ENCODE measurements at regions not wholly inside any gene's neighbourhood (a gene's known extent, or its start where the extent isn't known, plus 50 kb on each side); places are given as distances from the start of the nearest gene placed in this dataset.

- no peak overlapping the region for H3K27ac ChIP-seq
- no peaks in the 10 kb centered on the region for H3K9me3 ChIP-seq
- H3K27me3 ChIP-seq, result no peaks in the 10 kb centered on the region
- no peak for DNase-seq
- no peak overlapping the region for H3K4me3 ChIP-seq
- intact Hi-C loops (cut with DNase I; ENCODE audit: low total_unique reads), result no loop called here
- no peaks in the 10 kb centered on the region for H3K36me3 ChIP-seq
- H3K4me1 ChIP-seq, result no peaks in the 10 kb centered on the region
- TF ChIP-seq CTCF (IDR thresholded peaks at IDR 0.05), result no peak
- TF ChIP-seq POLR2A (IDR thresholded peaks at IDR 0.05), result no peak
These were observed 100.4 kb upstream of the FIGN start for GRCh38 chr2:163836167-163836566.

- Histone ChIP-seq H3K9me3 (no peaks in the 10 kb centered on the region), H3K4me3 (no peak overlapping the region), H3K27ac (no peak overlapping the region), H3K36me3 (no peaks in the 10 kb centered on the region), H3K4me1 (no peaks in the 10 kb centered on the region), H3K27me3 (no peaks in the 10 kb centered on the region)
- DNase-seq, result no peak
- TF ChIP-seq POLR2A (IDR thresholded peaks at IDR 0.05), result no peak
- no peak for TF ChIP-seq CTCF (IDR thresholded peaks at IDR 0.05)
- intact Hi-C loops (cut with DNase I; ENCODE audit: low total_unique reads), result no loop called here
These were observed 99.0 kb upstream of the FIGN start for GRCh38 chr2:163834841-163835240.

- H3K4me3 ChIP-seq, result no peak overlapping the region
- intact Hi-C loops (cut with DNase I; ENCODE audit: low total_unique reads), result no loop called here
- no peaks in the 10 kb centered on the region for H3K9me3 ChIP-seq
- H3K27me3 ChIP-seq, result no peaks in the 10 kb centered on the region
- TF ChIP-seq CTCF (IDR thresholded peaks at IDR 0.05) (no peak), POLR2A (IDR thresholded peaks at IDR 0.05) (no peak)
- no peak for DNase-seq
- H3K27ac ChIP-seq, result no peak overlapping the region
- H3K4me1 ChIP-seq, result no peaks in the 10 kb centered on the region
- no peaks in the 10 kb centered on the region for H3K36me3 ChIP-seq
These were observed 98.4 kb upstream of the FIGN start for GRCh38 chr2:163834221-163834620.

- no peak for DNase-seq
- intact Hi-C loops (cut with DNase I; ENCODE audit: low total_unique reads), result no loop called here
- H3K27me3 ChIP-seq, result no peaks in the 10 kb centered on the region
- no peaks in the 10 kb centered on the region for H3K36me3 ChIP-seq
- TF ChIP-seq POLR2A (IDR thresholded peaks at IDR 0.05) (no peak), CTCF (IDR thresholded peaks at IDR 0.05) (no peak)
- H3K27ac ChIP-seq, result no peak overlapping the region
- no peak overlapping the region for H3K4me3 ChIP-seq
- H3K9me3 ChIP-seq, result no peaks in the 10 kb centered on the region
- no peaks in the 10 kb centered on the region for H3K4me1 ChIP-seq
These were observed 93.0 kb upstream of the FIGN start for GRCh38 chr2:163828771-163829170.

GRCh38 chr2:163822033-163822432 is 86.2 kb upstream of the FIGN start:
- Histone ChIP-seq H3K27ac (no peak overlapping the region), H3K4me3 (no peak overlapping the region), H3K27me3 (no peaks in the 10 kb centered on the region), H3K9me3 (no peaks in the 10 kb centered on the region), H3K4me1 (no peaks in the 10 kb centered on the region), H3K36me3 (no peaks in the 10 kb centered on the region)
- TF ChIP-seq POLR2A (IDR thresholded peaks at IDR 0.05) (no peak), CTCF (IDR thresholded peaks at IDR 0.05) (no peak)
- no peak for DNase-seq
- intact Hi-C loops (cut with DNase I; ENCODE audit: low total_unique reads), result no loop called here
